HCT116 (cell line): ENCODE measurements at regions not wholly inside any gene's neighbourhood (a gene's known extent, or its start where the extent isn't known, plus 50 kb on each side); places are given as distances from the start of the nearest gene placed in this dataset.

Experiments
- ATAC-seq: fragments of 200-7000 bp; cut with Tn5 transposase; 2 replicates; pipeline ENCODE4 v1.9.1; 2020; ENCODE audit warnings: mild to moderate bottlenecking, moderate library complexity
- BruUV-seq: library from RNA; stranded (reverse); fragments of 400-500 nt; replicated peaks from 2 replicates; lab custom pipeline; 2021; lab: Mats Ljungman, UMichigan
- CTCF ChIA-PET: fragments of 300-600 bp; sonication (Branson Sonifier 250); formaldehyde crosslinking; loops from one replicate; lab custom pipeline; 2021; ENCODE audit warnings: antibody characterized with exemption; lab: Charles Lee
- POLR2A ChIA-PET: fragments of 300-600, 350-600 bp; sonication (Branson Sonifier 250); formaldehyde crosslinking; loops from one replicate; lab custom pipeline; 2021; ENCODE audit warnings: antibody characterized with exemption; lab: Charles Lee
- RAD21 ChIA-PET, 2 experiments: fragments of 300-600 bp; sonication (Branson Sonifier 250); formaldehyde crosslinking; loops; one replicate each; lab custom pipeline; 2023; ENCODE audit warnings: low total read pairs in 2 of 2; ENCODE audit not compliant: uncharacterized antibody in 2 of 2, unreplicated experiment in 2 of 2, low non-redundant PET in 1 of 2; lab: Charles Lee
- DNase-seq: peaks from one replicate; pipeline ENCODE4 v3.0.0-alpha.2; 2010; ENCODE audit warnings: low read depth, low spot score
- H2AFZ ChIP-seq: fragments of 200-600 bp; shearing (Covaris generic), sonication (generic); 2 replicates; pipeline ENCODE4 v1.6.1; 2017; ENCODE audit warnings: low read depth, mixed run types, mixed read lengths, antibody characterized with exemption, low read length; ENCODE audit not compliant: poor library complexity, severe bottlenecking
- H3K27ac ChIP-seq: 2 replicates; pipeline ENCODE4 v1.5.1; 2012; ENCODE audit warnings: low read depth, low read length
- H3K27me3 ChIP-seq: fragments of 200-600 bp; sonication (generic); 2 replicates; pipeline ENCODE4 v1.6.1; 2016; ENCODE audit warnings: mixed run types, low read length, mixed read lengths; ENCODE audit not compliant: insufficient read depth
- H3K36me3 ChIP-seq, 2 experiments: fragments of 200-500 bp in 1 of 2; fragments of 200-600 bp in 1 of 2; sonication (Bioruptor generic) in 1 of 2; sonication (generic) in 1 of 2; 2 replicates each; pipeline versions ENCODE4 v1.5.1 to v1.6.1; 2014 to 2016; ENCODE audit warnings: low read length in 2 of 2, inconsistent platforms in 1 of 2, mixed read lengths in 1 of 2, mixed run types in 1 of 2; ENCODE audit not compliant: insufficient read depth in 2 of 2, control insufficient read depth in 1 of 2
- H3K4me1 ChIP-seq, 2 experiments: fragments of 200-600 bp in 1 of 2; sonication (generic) in 1 of 2; 2 replicates each; pipeline versions ENCODE4 v1.5.1 to v1.6.1; 2012 to 2017; ENCODE audit warnings: low read length in 2 of 2, inconsistent platforms in 1 of 2, mild to moderate bottlenecking in 1 of 2, mixed read lengths in 1 of 2, mixed run types in 1 of 2, moderate library complexity in 1 of 2; ENCODE audit not compliant: insufficient read depth in 2 of 2, control insufficient read depth in 1 of 2
- H3K4me2 ChIP-seq: fragments of 200-600 bp; sonication (generic); 2 replicates; pipeline ENCODE4 v1.6.1; 2017; ENCODE audit warnings: mixed run types, low read length, mixed read lengths
- H3K4me3 ChIP-seq, 2 experiments: fragments of 200-600 bp in 1 of 2; sonication (generic) in 1 of 2; replicated peaks in 1 of 2; 2 replicates each; pipeline ENCODE4 v1.5.1; 2011 to 2016; ENCODE audit warnings: low read length in 2 of 2, control low read depth in 1 of 2, low read depth in 1 of 2, mild to moderate bottlenecking in 1 of 2, mixed read lengths in 1 of 2, mixed run types in 1 of 2
- H3K79me2 ChIP-seq: fragments of 200-600 bp; sonication (generic); 2 replicates; pipeline ENCODE4 v1.6.1; 2017; ENCODE audit warnings: mild to moderate bottlenecking, mixed run types, low read length, moderate library complexity, mixed read lengths; ENCODE audit not compliant: insufficient read depth
- H3K9ac ChIP-seq: fragments of 200-600 bp; sonication (generic); 2 replicates; pipeline ENCODE4 v1.6.1; 2016; ENCODE audit warnings: low read length, mixed read lengths
- H3K9me2 ChIP-seq: fragments of 200-600 bp; sonication (generic), shearing (Covaris generic); 2 replicates; pipeline ENCODE4 v1.6.1; 2017; ENCODE audit warnings: mixed run types, mild to moderate bottlenecking, moderate library complexity; ENCODE audit not compliant: insufficient read depth
- H3K9me3 ChIP-seq, 2 experiments: fragments of 200-500 bp in 1 of 2; fragments of 200-600 bp in 1 of 2; sonication (Bioruptor generic) in 1 of 2; sonication (generic) in 1 of 2; 2 replicates each; pipeline ENCODE4 v1.6.1; 2014 to 2017; ENCODE audit warnings: low read length in 2 of 2, mixed read lengths in 2 of 2, inconsistent platforms in 1 of 2, low read depth in 1 of 2, mild to moderate bottlenecking in 1 of 2, mixed run types in 1 of 2, moderate library complexity in 1 of 2; ENCODE audit not compliant: control insufficient read depth in 1 of 2, insufficient read depth in 1 of 2
- H4K20me1 ChIP-seq: fragments of 200-600 bp; sonication (generic), shearing (Covaris generic); 2 replicates; pipeline ENCODE4 v1.6.1; 2017; ENCODE audit warnings: mixed run types, mild to moderate bottlenecking, moderate library complexity; ENCODE audit not compliant: insufficient read depth
- CTCF ChIP-seq, 3 experiments: fragments of 200-600 bp in 1 of 3; sonication (generic) in 1 of 3; IDR thresholded peaks in 2 of 3; conservative IDR thresholded peaks in 1 of 3; 2 replicates each; pipeline ENCODE4 v1.5.1; 2012 to 2017; ENCODE audit warnings: low read depth in 2 of 3, low read length in 2 of 3, antibody characterized with exemption in 1 of 3, borderline replicate concordance in 1 of 3, control low read depth in 1 of 3, mild to moderate bottlenecking in 1 of 3, mixed read lengths in 1 of 3, mixed run types in 1 of 3, moderate library complexity in 1 of 3; ENCODE audit not compliant: insufficient read depth in 1 of 3
- EZH2 ChIP-seq: fragments of 200-600 bp; sonication (generic); IDR thresholded peaks from 2 replicates; pipeline ENCODE4 v1.6.1; 2017; ENCODE audit warnings: antibody characterized with exemption, mixed run types
- EZH2phosphoT487 ChIP-seq: fragments of 200-600 bp; IDR thresholded peaks from 2 replicates; pipeline ENCODE4 v1.6.1; 2018; ENCODE audit warnings: antibody characterized with exemption, borderline replicate concordance
- SIN3A ChIP-seq: IDR thresholded peaks from 2 replicates; pipeline ENCODE4 v1.6.1; 2012; ENCODE audit warnings: low read depth
- SRF ChIP-seq: IDR thresholded peaks from 2 replicates; pipeline ENCODE4 v1.6.1; 2012; ENCODE audit warnings: low read depth
- ZBTB33 ChIP-seq: IDR thresholded peaks from 2 replicates; pipeline ENCODE4 v1.6.1; 2011; ENCODE audit warnings: mild to moderate bottlenecking, low read length, moderate library complexity; ENCODE audit not compliant: insufficient replicate concordance; ENCODE audit errors: extremely low read depth
- ZFX ChIP-seq: fragments of 450-650 bp; IDR thresholded peaks from 2 replicates; pipeline ENCODE4 v1.6.1; 2017
- ZNF274 ChIP-seq: fragments of 200-500 bp; sonication (Bioruptor generic); IDR thresholded peaks from 2 replicates; pipeline ENCODE4 v1.6.1; 2014; ENCODE audit warnings: mild to moderate bottlenecking, low read depth, low read length, inconsistent platforms
- intact Hi-C: fragments of 100-400 bp; cut with micrococcal nuclease; formaldehyde crosslinking; loops from 2 replicates; pipeline ENCODE4 v1.10.0; 2022

DNA sequence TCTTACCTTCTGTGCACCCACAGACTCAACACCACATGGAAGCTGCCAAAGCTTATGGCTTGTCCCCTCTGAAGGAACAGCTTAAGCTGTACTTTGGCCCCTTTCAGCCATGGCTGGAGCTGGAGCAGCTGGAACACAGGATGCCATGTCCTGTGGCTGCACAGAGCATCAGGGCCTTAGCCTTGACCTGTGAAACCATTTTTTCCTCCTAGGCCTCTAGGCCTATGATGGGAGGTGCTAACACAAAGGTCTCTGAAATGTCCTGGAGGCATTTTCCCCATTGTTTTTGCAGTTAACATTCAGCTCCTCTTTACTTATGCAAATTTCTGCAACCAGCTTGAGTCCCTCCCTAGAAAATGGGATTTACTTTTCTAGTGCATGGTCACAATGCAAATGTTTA is 461.4 kb upstream of the TYRP1 start:
- ChIA-PET CTCF (no interaction called here), POLR2A (no interaction called here), RAD21 (no interaction called here)
- TF ChIP-seq SIN3A (no peak), EZH2 (no peak), CTCF (IDR thresholded peaks at IDR 0.05 in 2 of 3, conservative IDR thresholded peaks at IDR 0.05 in 1 of 3; ENCODE audit: borderline replicate concordance in 1 of 3, insufficient read depth in 1 of 3, low read depth in 2 of 3, low read length in 2 of 3) (no peak), EZH2phosphoT487 (no peak), SRF (no peak), ZBTB33 (no peak), ZNF274 (no peak), ZFX (no peak)
- H2AFZ ChIP-seq, result no peak overlapping the region
- DNase-seq, result no peak
- no peaks in the 10 kb centered on the region for H3K79me2 ChIP-seq
- H3K9ac ChIP-seq, result no peak overlapping the region
- no peaks in the 10 kb centered on the region for H3K27me3 ChIP-seq
- intact Hi-C loops, result no loop called here
- H3K27ac ChIP-seq, result no peak overlapping the region
- no peaks in the 10 kb centered on the region for H3K9me2 ChIP-seq
- H4K20me1 ChIP-seq, result no peaks in the 10 kb centered on the region
- no TSS peak for BruUV-seq
- no peak overlapping the region for H3K4me2 ChIP-seq
- ATAC-seq, result no peak
- no peaks in the 10 kb centered on the region for H3K4me1 ChIP-seq
- no peak overlapping the region for H3K4me3 ChIP-seq
- H3K9me3 ChIP-seq, result peaks cover 0 to 24% of the 10 kb centered on the region in 2 experiments; a peak in 3 of 4 replicates
- H3K36me3 ChIP-seq, result no peaks in the 10 kb centered on the region
